GM19372 (cell line): ENCODE measurements at regions not wholly inside any gene's neighbourhood (a gene's known extent, or its start where the extent isn't known, plus 50 kb on each side); places are given as distances from the start of the nearest gene placed in this dataset.

Experiments used
- ATAC-seq: cut with Tn5 transposase; IDR thresholded peaks from one replicate; pipeline ENCODE4 v1.9.1; 2021; ENCODE audit warnings: mild to moderate bottlenecking, low read depth, moderate library complexity; ENCODE audit not compliant: unreplicated experiment

GRCh38 chr1:98386675-98387440 is 274.7 kb upstream of the SNX7 start:
- ATAC-seq, result no peak

GRCh38 chr1:98385652-98386051 is 275.9 kb upstream of the SNX7 start:
- ATAC-seq, result no peak

GRCh38 chr1:98384461-98385141 is 276.9 kb upstream of the SNX7 start:
- no peak for ATAC-seq

GRCh38 chr1:98382986-98383740 is 278.4 kb upstream of the SNX7 start:
- no peak for ATAC-seq

GRCh38 chr1:98382586-98382985 is 278.9 kb upstream of the SNX7 start:
- no peak for ATAC-seq

- no peak for ATAC-seq
These were observed 287.4 kb upstream of the SNX7 start for GRCh38 chr1:98374098-98374497.

- ATAC-seq, result no peak
These were observed 288.5 kb upstream of the SNX7 start for GRCh38 chr1:98373056-98373455.

- ATAC-seq, result no peak
These were observed 289.8 kb upstream of the SNX7 start for GRCh38 chr1:98371764-98372163.

GRCh38 chr1:98369463-98369862 is 292.1 kb upstream of the SNX7 start:
- no peak for ATAC-seq

- ATAC-seq, result no peak
These were observed 292.5 kb upstream of the SNX7 start for GRCh38 chr1:98368995-98369394.

GRCh38 chr1:98367426-98367825 is 294.1 kb upstream of the SNX7 start:
- ATAC-seq, result no peak

- ATAC-seq, result no peak
These were observed 295.2 kb upstream of the SNX7 start for GRCh38 chr1:98366343-98366742.

- ATAC-seq, result no peak
These were observed 297.0 kb upstream of the SNX7 start for GRCh38 chr1:98364544-98364943.

- no peak for ATAC-seq
These were observed 300.7 kb upstream of the SNX7 start for GRCh38 chr1:98360864-98361263.

- no peak for ATAC-seq
These were observed 305.7 kb upstream of the SNX7 start for GRCh38 chr1:98355656-98356383.

- ATAC-seq, result no peak
These were observed 309.1 kb upstream of the SNX7 start for GRCh38 chr1:98352378-98352777.

GRCh38 chr1:98351561-98351960 is 310.0 kb upstream of the SNX7 start:
- no peak for ATAC-seq

GRCh38 chr1:98345417-98345816 is 316.1 kb upstream of the SNX7 start:
- no peak for ATAC-seq

GRCh38 chr1:98344731-98345130 is 316.8 kb upstream of the SNX7 start:
- no peak for ATAC-seq

- ATAC-seq, result no peak
These were observed 319.0 kb upstream of the SNX7 start for GRCh38 chr1:98342566-98342965.

- no peak for ATAC-seq
These were observed 321.0 kb upstream of the SNX7 start for GRCh38 chr1:98340511-98340910.
